ENCODE measurements at regions not wholly inside any gene's neighbourhood (a gene's known extent, or its start where the extent isn't known, plus 50 kb on each side); places are given as distances from the start of the nearest gene placed in this dataset.
"Not testable (repeated sequence)": the region's sequence is repeated elsewhere in the genome, so short reads cannot be mapped to it uniquely, and the experiment has no call there.

GRCh38 chr6:49220293-49220692 lies 242.8 kb downstream of the MMUT start:
- H3K9me3 ChIP-seq (ENCODE audit: low read depth, low read length): peaks cover 2% of the 10 kb centered on the region
- no peak for TF ChIP-seq CTCF (IDR thresholded peaks at IDR 0.05; ENCODE audit: extremely low read depth, low read depth, low read length)
- no peaks in the 10 kb centered on the region for H3K27me3 ChIP-seq (ENCODE audit: insufficient read depth, low read length)
- no peaks in the 10 kb centered on the region for H4K20me1 ChIP-seq (ENCODE audit: insufficient read depth, low read length)
- no peak overlapping the region for H3K4me2 ChIP-seq (ENCODE audit: insufficient read depth, low read length)
- DNase-seq (ENCODE audit: insufficient read length, low spot score, missing footprints): no peak
- H3K79me2 ChIP-seq (ENCODE audit: insufficient read depth, low read length): no peaks in the 10 kb centered on the region
- H3K27ac ChIP-seq (ENCODE audit: low read depth, low read length): no peak overlapping the region
- H3K4me1 ChIP-seq (ENCODE audit: insufficient read depth, low read length): no peaks in the 10 kb centered on the region
- H3K4me3 ChIP-seq (ENCODE audit: insufficient read depth, low read length): no peak overlapping the region
- no peaks in the 10 kb centered on the region for H3K36me3 ChIP-seq (ENCODE audit: insufficient read depth, low read length)
- H2AFZ ChIP-seq (ENCODE audit: low read length): no peak overlapping the region

GRCh38 chr6:49205526-49205925 lies 257.5 kb downstream of the MMUT start:
- Histone ChIP-seq H3K9me3 (ENCODE audit: low read depth, low read length) (no peaks in the 10 kb centered on the region), H3K36me3 (ENCODE audit: insufficient read depth, low read length) (no peaks in the 10 kb centered on the region), H4K20me1 (ENCODE audit: insufficient read depth, low read length) (no peaks in the 10 kb centered on the region), H3K79me2 (ENCODE audit: insufficient read depth, low read length) (no peaks in the 10 kb centered on the region), H3K27me3 (ENCODE audit: insufficient read depth, low read length) (no peaks in the 10 kb centered on the region), H3K4me1 (ENCODE audit: insufficient read depth, low read length) (no peaks in the 10 kb centered on the region), H3K4me3 (ENCODE audit: insufficient read depth, low read length) (no peak overlapping the region), H3K4me2 (ENCODE audit: insufficient read depth, low read length) (no peak overlapping the region), H2AFZ (ENCODE audit: low read length) (no peak overlapping the region), H3K27ac (ENCODE audit: low read depth, low read length) (no peak overlapping the region)
- no peak for DNase-seq (ENCODE audit: insufficient read length, low spot score, missing footprints)
- TF ChIP-seq CTCF (IDR thresholded peaks at IDR 0.05; ENCODE audit: extremely low read depth, low read depth, low read length): no peak

GRCh38 chr6:49202924-49203536 lies 260.0 kb downstream of the MMUT start:
- H3K79me2 ChIP-seq (ENCODE audit: insufficient read depth, low read length): no peaks in the 10 kb centered on the region
- no peaks in the 10 kb centered on the region for H3K9me3 ChIP-seq (ENCODE audit: low read depth, low read length)
- no peak overlapping the region for H3K4me2 ChIP-seq (ENCODE audit: insufficient read depth, low read length)
- no peaks in the 10 kb centered on the region for H3K36me3 ChIP-seq (ENCODE audit: insufficient read depth, low read length)
- no peak overlapping the region for H3K4me3 ChIP-seq (ENCODE audit: insufficient read depth, low read length)
- H4K20me1 ChIP-seq (ENCODE audit: insufficient read depth, low read length): no peaks in the 10 kb centered on the region
- no peak for TF ChIP-seq CTCF (IDR thresholded peaks at IDR 0.05; ENCODE audit: extremely low read depth, low read depth, low read length)
- H3K27ac ChIP-seq (ENCODE audit: low read depth, low read length): no peak overlapping the region
- no peak overlapping the region for H2AFZ ChIP-seq (ENCODE audit: low read length)
- H3K27me3 ChIP-seq (ENCODE audit: insufficient read depth, low read length): no peaks in the 10 kb centered on the region
- H3K4me1 ChIP-seq (ENCODE audit: insufficient read depth, low read length): no peaks in the 10 kb centered on the region
- DNase-seq (ENCODE audit: insufficient read length, low spot score, missing footprints): no peak

- no peaks in the 10 kb centered on the region for H3K27me3 ChIP-seq (ENCODE audit: insufficient read depth, low read length)
- H3K4me3 ChIP-seq (ENCODE audit: insufficient read depth, low read length): no peak overlapping the region
- TF ChIP-seq CTCF (IDR thresholded peaks at IDR 0.05; ENCODE audit: extremely low read depth, low read depth, low read length): no peak
- no peaks in the 10 kb centered on the region for H3K36me3 ChIP-seq (ENCODE audit: insufficient read depth, low read length)
- H3K9me3 ChIP-seq (ENCODE audit: low read depth, low read length): no peaks in the 10 kb centered on the region
- H3K27ac ChIP-seq (ENCODE audit: low read depth, low read length): no peak overlapping the region
- H3K79me2 ChIP-seq (ENCODE audit: insufficient read depth, low read length): no peaks in the 10 kb centered on the region
- DNase-seq (ENCODE audit: insufficient read length, low spot score, missing footprints): no peak
- H4K20me1 ChIP-seq (ENCODE audit: insufficient read depth, low read length): no peaks in the 10 kb centered on the region
- H3K4me2 ChIP-seq (ENCODE audit: insufficient read depth, low read length): no peak overlapping the region
- H2AFZ ChIP-seq (ENCODE audit: low read length): no peak overlapping the region
- H3K4me1 ChIP-seq (ENCODE audit: insufficient read depth, low read length): no peaks in the 10 kb centered on the region
Measured at GRCh38 chr6:49198015-49198414, 265.0 kb downstream of the MMUT start.

- not testable (repeated sequence) for H3K4me3 ChIP-seq (ENCODE audit: insufficient read depth, low read length); H3K79me2 ChIP-seq (ENCODE audit: insufficient read depth, low read length); DNase-seq (ENCODE audit: insufficient read length, low spot score, missing footprints); H2AFZ ChIP-seq (ENCODE audit: low read length); H3K4me2 ChIP-seq (ENCODE audit: insufficient read depth, low read length); H3K27me3 ChIP-seq (ENCODE audit: insufficient read depth, low read length); H3K4me1 ChIP-seq (ENCODE audit: insufficient read depth, low read length); H3K27ac ChIP-seq (ENCODE audit: low read depth, low read length); H3K9me3 ChIP-seq (ENCODE audit: low read depth, low read length); H4K20me1 ChIP-seq (ENCODE audit: insufficient read depth, low read length); H3K36me3 ChIP-seq (ENCODE audit: insufficient read depth, low read length)
Measured at GRCh38 chr6:49162379-49162778, 300.7 kb downstream of the MMUT start.

Measured in osteoblast (primary cell).